Type B pancreatic cell (in vitro differentiated cells): ENCODE measurements at regions not wholly inside any gene's neighbourhood (a gene's known extent, or its start where the extent isn't known, plus 50 kb on each side); places are given as distances from the start of the nearest gene placed in this dataset.

Experiments used
- DNase-seq: peaks from one replicate; pipeline ENCODE4 v3.0.0; 2021; ENCODE audit warnings: mixed read lengths; ENCODE audit not compliant: unreplicated experiment; ENCODE audit errors: extremely low spot score
- H3K27ac Mint-ChIP-seq: 2 replicates; pipeline ENCODE4 v1.8.0; 2021; ENCODE audit warnings: mild to moderate bottlenecking, mixed read lengths
- H3K27me3 Mint-ChIP-seq: 2 replicates; pipeline ENCODE4 v1.8.0; 2021; ENCODE audit warnings: mixed read lengths
- H3K36me3 Mint-ChIP-seq: 2 replicates; pipeline ENCODE4 v1.8.0; 2021; ENCODE audit warnings: mixed read lengths
- H3K4me1 Mint-ChIP-seq: one replicate; pipeline ENCODE4 v1.8.0; 2021; ENCODE audit warnings: mixed read lengths; ENCODE audit not compliant: unreplicated experiment
- H3K4me3 Mint-ChIP-seq: 2 replicates; pipeline ENCODE4 v1.8.0; 2021; ENCODE audit warnings: mild to moderate bottlenecking, mixed read lengths
- H3K9me3 Mint-ChIP-seq: 2 replicates; pipeline ENCODE4 v1.8.0; 2021; ENCODE audit warnings: mixed read lengths
- CTCF ChIP-seq: fragments of 200-600 bp; sonication (generic); conservative IDR thresholded peaks from 2 replicates; pipeline ENCODE4 v1.5.0; 2021; ENCODE audit warnings: antibody characterized with exemption, mild to moderate bottlenecking

- Mint-ChIP-seq H3K9me3 (no peaks in the 10 kb centered on the region), H3K36me3 (no peaks in the 10 kb centered on the region), H3K4me3 (no peak overlapping the region), H3K4me1 (peaks cover 35% of the 10 kb centered on the region), H3K27me3 (no peaks in the 10 kb centered on the region), H3K27ac (no peak overlapping the region)
- TF ChIP-seq CTCF, result no peak
- DNase-seq, result no peak
Observed at GRCh38 chr11:103623933-103624332, 412.5 kb upstream of the DDI1 start.

GRCh38 chr11:103624708-103625623 is 411.5 kb upstream of the DDI1 start:
- Mint-ChIP-seq H3K4me1 (peaks cover 32% of the 10 kb centered on the region), H3K36me3 (no peaks in the 10 kb centered on the region), H3K4me3 (no peak overlapping the region), H3K27ac (no peak overlapping the region), H3K27me3 (no peaks in the 10 kb centered on the region), H3K9me3 (no peaks in the 10 kb centered on the region)
- no peak for TF ChIP-seq CTCF
- no peak for DNase-seq

- Mint-ChIP-seq H3K4me3 (no peak overlapping the region), H3K27ac (no peak overlapping the region), H3K27me3 (no peaks in the 10 kb centered on the region), H3K36me3 (no peaks in the 10 kb centered on the region), H3K9me3 (no peaks in the 10 kb centered on the region), H3K4me1 (peaks cover 25% of the 10 kb centered on the region)
- no peak for DNase-seq
- no peak for TF ChIP-seq CTCF
Observed at GRCh38 chr11:103625624-103625965, 410.8 kb upstream of the DDI1 start.

GRCh38 chr11:103628121-103628520 is 408.3 kb upstream of the DDI1 start:
- Mint-ChIP-seq H3K36me3 (no peaks in the 10 kb centered on the region), H3K4me3 (no peak overlapping the region), H3K27ac (no peak overlapping the region), H3K9me3 (no peaks in the 10 kb centered on the region), H3K4me1 (peaks cover 20% of the 10 kb centered on the region), H3K27me3 (no peaks in the 10 kb centered on the region)
- DNase-seq, result no peak
- TF ChIP-seq CTCF, result no peak

- Mint-ChIP-seq H3K27ac (no peak overlapping the region), H3K9me3 (no peaks in the 10 kb centered on the region), H3K4me1 (peaks cover 19% of the 10 kb centered on the region), H3K36me3 (no peaks in the 10 kb centered on the region), H3K4me3 (no peak overlapping the region), H3K27me3 (no peaks in the 10 kb centered on the region)
- DNase-seq, result no peak
- no peak for TF ChIP-seq CTCF
Observed at GRCh38 chr11:103631841-103632240, 404.6 kb upstream of the DDI1 start.
